H1 (cell line): ENCODE measurements at regions not wholly inside any gene's neighbourhood (a gene's known extent, or its start where the extent isn't known, plus 50 kb on each side); places are given as distances from the start of the nearest gene placed in this dataset.

Experiments used
- CTCF ChIP-seq, 3 experiments: IDR thresholded peaks; 1 replicate in 2 of 3; 2 replicates in 1 of 3; pipeline versions ENCODE4 v1.5.1 to v1.6.1; 2011; ENCODE audit warnings: low read length in 3 of 3, mild to moderate bottlenecking in 3 of 3, inconsistent platforms in 2 of 3, low read depth in 1 of 3, moderate library complexity in 1 of 3; ENCODE audit not compliant: insufficient read depth in 1 of 3; ENCODE audit errors: control extremely low read depth in 1 of 3
- EZH2 ChIP-seq: fragments of 200-600 bp; sonication (generic); IDR thresholded peaks from 2 replicates; pipeline ENCODE4 v1.7.1; 2012; ENCODE audit warnings: low read depth, mild to moderate bottlenecking, moderate library complexity, low read length, inconsistent platforms; ENCODE audit not compliant: severe bottlenecking
- JUN ChIP-seq: IDR thresholded peaks from 2 replicates; pipeline ENCODE4 v1.6.1; 2011; ENCODE audit warnings: low read depth, mild to moderate bottlenecking, improper control_type of control experiment, low read length
- KDM5A ChIP-seq: fragments of 200-600 bp; IDR thresholded peaks from 2 replicates; pipeline ENCODE4 v1.7.1; 2012; ENCODE audit warnings: mild to moderate bottlenecking, low read length, inconsistent platforms, mixed read lengths
- POLR2A ChIP-seq, 2 experiments: IDR thresholded peaks; 1 replicate in 1 of 2; 2 replicates in 1 of 2; pipeline ENCODE4 v1.6.1; 2011; ENCODE audit warnings: low read depth in 2 of 2, low read length in 2 of 2, mild to moderate bottlenecking in 2 of 2; ENCODE audit errors: control extremely low read depth in 1 of 2
- SIRT6 ChIP-seq: IDR thresholded peaks from one replicate; pipeline ENCODE4 v1.7.1; 2012; ENCODE audit warnings: low read length, inconsistent platforms
- TF ChIP-seq, protein P1 (sequence below): IDR thresholded peaks from 2 replicates; pipeline ENCODE4 v1.6.1; 2012; ENCODE audit warnings: inconsistent platforms
- TF ChIP-seq, protein P2 (sequence below): IDR thresholded peaks from 2 replicates; pipeline ENCODE4 v1.6.1; 2012; ENCODE audit warnings: low read length, inconsistent platforms

DNA sequence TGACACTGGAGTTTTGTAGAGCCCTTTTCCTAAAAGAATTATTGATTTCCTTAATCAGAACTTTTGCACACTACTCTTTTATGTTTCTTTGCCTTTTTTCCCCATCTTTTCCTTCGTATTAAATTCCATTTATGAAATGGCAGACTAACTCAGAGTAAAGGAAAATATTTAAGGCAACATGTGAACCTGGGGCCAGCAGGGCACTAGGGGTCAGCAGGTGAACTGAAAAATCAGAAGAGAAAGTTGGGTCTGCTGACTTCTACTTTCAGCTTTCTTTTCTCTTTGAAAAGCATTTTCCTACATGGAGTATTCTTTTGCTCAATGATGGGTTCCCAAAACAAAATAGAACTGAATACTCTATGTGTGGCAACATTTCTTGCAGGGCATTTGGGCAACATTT lies 226.6 kb upstream of the EXOC2 start:
- TF ChIP-seq JUN, result no peak
- TF ChIP-seq SIRT6, result no peak
- TF ChIP-seq EZH2, result no peak
- no peak for TF ChIP-seq POLR2A (IDR thresholded peaks at IDR 0.05; ENCODE audit: control extremely low read depth in 1 of 2, low read depth in 2 of 2, low read length in 2 of 2)
- no peak for TF ChIP-seq CTCF (IDR thresholded peaks at IDR 0.05; ENCODE audit: control extremely low read depth in 1 of 3, insufficient read depth in 1 of 3, low read depth in 1 of 3, low read length in 3 of 3)
- TF ChIP-seq, protein P1, sequence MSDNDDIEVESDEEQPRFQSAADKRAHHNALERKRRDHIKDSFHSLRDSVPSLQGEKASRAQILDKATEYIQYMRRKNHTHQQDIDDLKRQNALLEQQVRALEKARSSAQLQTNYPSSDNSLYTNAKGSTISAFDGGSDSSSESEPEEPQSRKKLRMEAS, result no peak
- TF ChIP-seq, protein P2, sequence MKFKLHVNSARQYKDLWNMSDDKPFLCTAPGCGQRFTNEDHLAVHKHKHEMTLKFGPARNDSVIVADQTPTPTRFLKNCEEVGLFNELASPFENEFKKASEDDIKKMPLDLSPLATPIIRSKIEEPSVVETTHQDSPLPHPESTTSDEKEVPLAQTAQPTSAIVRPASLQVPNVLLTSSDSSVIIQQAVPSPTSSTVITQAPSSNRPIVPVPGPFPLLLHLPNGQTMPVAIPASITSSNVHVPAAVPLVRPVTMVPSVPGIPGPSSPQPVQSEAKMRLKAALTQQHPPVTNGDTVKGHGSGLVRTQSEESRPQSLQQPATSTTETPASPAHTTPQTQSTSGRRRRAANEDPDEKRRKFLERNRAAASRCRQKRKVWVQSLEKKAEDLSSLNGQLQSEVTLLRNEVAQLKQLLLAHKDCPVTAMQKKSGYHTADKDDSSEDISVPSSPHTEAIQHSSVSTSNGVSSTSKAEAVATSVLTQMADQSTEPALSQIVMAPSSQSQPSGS, result no peak
- TF ChIP-seq KDM5A, result no peak
